ENCODE measurements at regions not wholly inside any gene's neighbourhood (a gene's known extent, or its start where the extent isn't known, plus 50 kb on each side); places are given as distances from the start of the nearest gene placed in this dataset.

DNA sequence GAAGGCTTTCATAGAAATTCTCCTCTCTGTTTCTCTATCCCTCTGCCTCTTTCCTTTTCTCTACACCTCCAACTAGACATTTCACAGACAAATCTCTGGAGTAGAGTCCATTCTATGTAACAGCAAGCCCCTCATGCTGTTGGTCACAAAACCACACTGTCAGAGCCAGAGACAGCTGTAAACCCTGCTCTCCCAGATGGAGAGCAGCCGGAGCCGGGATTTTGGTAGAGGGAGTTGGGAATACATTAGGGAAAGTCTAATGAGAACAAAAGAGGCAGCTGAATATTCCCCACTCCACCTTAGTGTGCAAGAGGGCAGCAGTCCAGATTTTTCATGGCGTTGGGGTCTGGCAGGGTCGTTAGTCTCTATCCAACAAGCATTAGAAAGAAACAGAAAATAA, 68.3 kb upstream of the EDN1 start:
- no peak for DNase-seq (ENCODE audit: low spot score)

GRCh38 chr6:12222405-12223366, 67.5 kb upstream of the EDN1 start:
- DNase-seq (ENCODE audit: low spot score): no peak

GRCh38 chr6:12223383-12223782, 66.8 kb upstream of the EDN1 start:
- DNase-seq (ENCODE audit: low spot score): no peak

GRCh38 chr6:12224251-12224650, 65.9 kb upstream of the EDN1 start:
- no peak for DNase-seq (ENCODE audit: low spot score)

DNA sequence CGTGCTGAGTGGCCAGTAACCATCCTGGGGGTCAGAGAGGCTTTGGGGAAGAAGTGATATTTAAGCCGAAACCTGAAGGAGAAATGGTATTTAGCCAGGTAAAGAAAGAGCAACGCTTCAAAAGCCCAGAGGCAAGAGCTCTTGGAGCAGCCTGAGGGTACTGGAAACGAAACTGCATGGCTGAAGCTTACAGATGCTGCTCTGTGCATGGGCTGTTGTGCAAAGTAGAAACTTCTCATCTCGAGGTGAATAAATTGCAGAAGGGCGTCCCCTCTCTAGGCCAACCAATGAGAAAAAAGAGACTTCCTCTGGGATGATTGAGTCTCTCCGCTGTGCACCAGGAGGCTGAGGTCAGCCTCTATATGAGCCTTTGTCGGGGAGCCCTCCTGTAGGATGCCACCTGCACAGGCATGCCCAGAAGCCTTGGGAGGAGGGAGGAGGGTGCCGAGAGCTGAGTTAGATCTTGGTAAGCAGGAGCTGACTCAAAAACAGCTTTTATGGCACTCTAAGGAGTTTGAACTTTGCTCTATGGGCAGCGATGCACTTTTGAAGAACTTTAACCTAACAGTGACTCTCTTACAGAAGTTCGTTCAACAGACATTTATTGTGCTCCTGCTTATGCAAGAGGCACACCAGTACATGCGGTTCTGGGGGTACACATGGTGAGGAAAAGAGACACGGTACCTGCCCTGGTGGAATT, 61.6 kb upstream of the EDN1 start:
- no peak for DNase-seq (ENCODE audit: low spot score)

DNA sequence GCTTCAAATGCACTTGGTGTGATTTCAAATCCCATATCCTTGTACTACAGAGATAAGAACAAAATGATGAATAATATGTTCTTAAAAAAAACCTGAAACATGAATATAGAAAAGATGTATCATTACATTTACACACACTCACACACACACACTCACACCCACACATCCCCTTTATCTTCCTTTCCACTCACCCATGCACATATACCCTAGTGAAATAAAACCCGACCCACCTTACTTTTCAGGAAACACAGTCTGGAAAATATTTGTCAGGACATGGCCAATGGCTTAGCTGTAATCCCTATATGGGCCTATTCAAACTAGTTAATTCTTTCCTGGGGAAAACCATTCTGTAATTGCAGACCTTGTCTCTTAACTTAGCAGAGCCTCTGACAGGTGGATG, 60.8 kb upstream of the EDN1 start:
- DNase-seq (ENCODE audit: low spot score): no peak

GRCh38 chr6:12230523-12230922, 59.6 kb upstream of the EDN1 start:
- no peak for DNase-seq (ENCODE audit: low spot score)

GRCh38 chr6:12232339-12232738, 57.8 kb upstream of the EDN1 start:
- no peak for DNase-seq (ENCODE audit: low spot score)

- no peak for DNase-seq (ENCODE audit: low spot score)
These were observed 57.3 kb upstream of the EDN1 start for GRCh38 chr6:12232821-12233220.

- peak; percentile 63 for DNase-seq (ENCODE audit: low spot score)
These were observed 56.2 kb upstream of the EDN1 start for GRCh38 chr6:12233693-12234571.

- no peak for DNase-seq (ENCODE audit: low spot score)
These were observed 54.8 kb upstream of the EDN1 start for GRCh38 chr6:12235341-12235740.

DNA sequence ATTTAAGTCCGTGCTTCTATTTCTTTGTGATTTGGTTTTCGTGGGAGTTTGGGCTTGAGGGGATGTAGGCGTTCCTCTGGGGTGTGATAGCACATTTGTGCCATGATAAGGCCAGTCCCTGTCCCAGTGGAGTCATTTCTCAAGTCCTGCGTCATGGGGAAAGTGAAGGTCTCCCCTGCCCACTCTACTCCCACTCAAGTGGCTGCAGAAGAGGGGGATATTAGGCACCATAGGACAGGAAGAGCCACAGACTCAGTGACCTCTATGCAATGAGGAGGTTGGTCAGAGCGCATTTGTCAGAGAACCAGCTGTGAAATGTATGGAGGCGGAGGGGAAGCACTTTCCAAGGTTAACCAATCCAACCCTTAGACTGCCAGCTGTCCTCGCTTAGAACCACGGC, 51.9 kb upstream of the EDN1 start:
- DNase-seq (ENCODE audit: low spot score): no peak
